Cerebellar nuclear complex (tissue), 1 donor: ENCODE measurements at regions not wholly inside any gene's neighbourhood (a gene's known extent, or its start where the extent isn't known, plus 50 kb on each side); places are given as distances from the start of the nearest gene placed in this dataset.

Experiments
- DNase-seq, 2 experiments: peaks; one replicate each; lab custom pipeline; 2025; lab: John Stamatoyannopoulos, UW

GRCh38 chr18:77658299-77658662 is 408.6 kb downstream of the GALR1 start:
- DNase-seq: no peak

- DNase-seq: no peak
Observed at GRCh38 chr18:77658751-77659448, 409.3 kb downstream of the GALR1 start.

- no peak for DNase-seq
Observed at GRCh38 chr18:77666613-77667012, 417.0 kb downstream of the GALR1 start.

GRCh38 chr18:77668219-77668618 is 418.6 kb downstream of the GALR1 start:
- no peak for DNase-seq

- DNase-seq: no peak
Observed at GRCh38 chr18:77669331-77669730, 419.7 kb downstream of the GALR1 start.

GRCh38 chr18:77671456-77672167 is 422.0 kb downstream of the GALR1 start:
- DNase-seq: no peak

- no peak for DNase-seq
Observed at GRCh38 chr18:77676910-77677309, 427.3 kb downstream of the GALR1 start.

- DNase-seq: no peak
Observed at GRCh38 chr18:77677536-77677935, 427.9 kb downstream of the GALR1 start.

GRCh38 chr18:77679869-77680268 is 430.2 kb downstream of the GALR1 start:
- no peak for DNase-seq

- DNase-seq: no peak
Observed at GRCh38 chr18:77700051-77700450, 450.4 kb downstream of the GALR1 start.

GRCh38 chr18:77701977-77702376 is 452.3 kb downstream of the GALR1 start:
- no peak for DNase-seq

GRCh38 chr18:77702686-77703085 is 453.0 kb downstream of the GALR1 start:
- DNase-seq: no peak

- no peak for DNase-seq
Observed at GRCh38 chr18:77705301-77705700, 455.7 kb downstream of the GALR1 start.

- DNase-seq: no peak
Observed at GRCh38 chr18:77708826-77709506, 459.3 kb downstream of the GALR1 start.

- no peak for DNase-seq
Observed at GRCh38 chr18:77711096-77711495, 461.4 kb downstream of the GALR1 start.

- no peak for DNase-seq
Observed at GRCh38 chr18:77714716-77715115, 465.1 kb downstream of the GALR1 start.

GRCh38 chr18:77716282-77716681 is 466.6 kb downstream of the GALR1 start:
- DNase-seq: no peak

- DNase-seq: no peak
Observed at GRCh38 chr18:77733292-77733903, 483.8 kb downstream of the GALR1 start.

- DNase-seq: no peak
Observed at GRCh38 chr18:77736842-77737241, 487.2 kb downstream of the GALR1 start.

GRCh38 chr18:77737405-77737804 is 487.8 kb downstream of the GALR1 start:
- DNase-seq: no peak

GRCh38 chr18:77749089-77749488 is 499.4 kb downstream of the GALR1 start:
- DNase-seq: no peak

GRCh38 chr18:77750006-77750405 is 500.4 kb downstream of the GALR1 start:
- no peak for DNase-seq
